Activated CD4-positive, alpha-beta T cell treated with anti-CD3 and anti-CD28 coated beads, Interleukin-2, amount 50 U/mL, for 4 hours (primary cell): ENCODE measurements at regions not wholly inside any gene's neighbourhood (a gene's known extent, or its start where the extent isn't known, plus 50 kb on each side); places are given as distances from the start of the nearest gene placed in this dataset.

ENCODE experiments used
- DNase-seq, 2 experiments: peaks; one replicate each; pipeline ENCODE4 v3.0.0-alpha.2; 2020

GRCh38 chr11:112403432-112403831 is 142.8 kb upstream of the PLET1 start:
- DNase-seq: no peak

GRCh38 chr11:112404112-112404511 is 143.5 kb upstream of the PLET1 start:
- no peak for DNase-seq

GRCh38 chr11:112408517-112408916 is 147.9 kb upstream of the PLET1 start:
- DNase-seq: no peak

GRCh38 chr11:112410325-112410724 is 149.7 kb upstream of the PLET1 start:
- no peak for DNase-seq

- DNase-seq: no peak
These were observed 151.7 kb upstream of the PLET1 start for GRCh38 chr11:112412383-112412782.

GRCh38 chr11:112417339-112417738 is 156.7 kb upstream of the PLET1 start:
- DNase-seq: no peak

GRCh38 chr11:112418438-112418837 is 157.8 kb upstream of the PLET1 start:
- DNase-seq: no peak

- DNase-seq: no peak
These were observed 161.2 kb upstream of the PLET1 start for GRCh38 chr11:112421879-112422278.

GRCh38 chr11:112425121-112425520 is 164.5 kb upstream of the PLET1 start:
- no peak for DNase-seq

- no peak for DNase-seq
These were observed 176.4 kb upstream of the PLET1 start for GRCh38 chr11:112437096-112437495.

- DNase-seq: no peak
These were observed 179.0 kb upstream of the PLET1 start for GRCh38 chr11:112439614-112440013.

- no peak for DNase-seq
These were observed 179.9 kb upstream of the PLET1 start for GRCh38 chr11:112440518-112440917.

- no peak for DNase-seq
These were observed 187.5 kb upstream of the PLET1 start for GRCh38 chr11:112448168-112448567.

GRCh38 chr11:112448806-112449205 is 188.1 kb upstream of the PLET1 start:
- DNase-seq: no peak

- no peak for DNase-seq
These were observed 190.6 kb upstream of the PLET1 start for GRCh38 chr11:112451250-112451649.

GRCh38 chr11:112453601-112454577 is 193.2 kb upstream of the PLET1 start:
- peak; percentile 10 to 13 for DNase-seq

- DNase-seq: no peak
These were observed 194.2 kb upstream of the PLET1 start for GRCh38 chr11:112454841-112455240.

GRCh38 chr11:112455791-112456190 is 195.1 kb upstream of the PLET1 start:
- DNase-seq: no peak

- no peak for DNase-seq
These were observed 196.9 kb upstream of the PLET1 start for GRCh38 chr11:112457532-112457931.

- DNase-seq: no peak
These were observed 198.3 kb upstream of the PLET1 start for GRCh38 chr11:112459001-112459400.

GRCh38 chr11:112460141-112460540 is 199.5 kb upstream of the PLET1 start:
- no peak for DNase-seq

- no peak for DNase-seq
These were observed 204.3 kb upstream of the PLET1 start for GRCh38 chr11:112464949-112465348.

- DNase-seq: no peak
These were observed 204.9 kb upstream of the PLET1 start for GRCh38 chr11:112465433-112466024.

- no peak for DNase-seq
These were observed 207.1 kb upstream of the PLET1 start for GRCh38 chr11:112467721-112468120.
